Urinary bladder (tissue), 3 donors: ENCODE measurements at regions not wholly inside any gene's neighbourhood (a gene's known extent, or its start where the extent isn't known, plus 50 kb on each side); places are given as distances from the start of the nearest gene placed in this dataset.

ENCODE experiments used
- DNase-seq: peaks from one replicate; pipeline ENCODE4 v3.0.0-alpha.2; 2015; ENCODE audit errors: extremely low spot score
- H3K27ac ChIP-seq: one replicate; pipeline ENCODE4 v1.5.1; 2013; ENCODE audit warnings: low read depth, mild to moderate bottlenecking, moderate library complexity
- H3K36me3 ChIP-seq: one replicate; pipeline ENCODE4 v1.6.1; 2013; ENCODE audit warnings: mild to moderate bottlenecking, moderate library complexity; ENCODE audit not compliant: insufficient read depth
- H3K4me1 ChIP-seq: one replicate; pipeline ENCODE4 v1.6.1; 2013; ENCODE audit warnings: mild to moderate bottlenecking, moderate library complexity; ENCODE audit not compliant: insufficient read depth
- H3K4me3 ChIP-seq: one replicate; pipeline ENCODE4 v1.5.1; 2013; ENCODE audit warnings: low read depth, low read length
- WGBS: extraction: QIAGEN DNeasy Blood & Tissue Kit; methylation state at CpG from one replicate; pipeline ENCODE4 v1.1.7; 2013; 5-methylcytosine and 5-hydroxymethylcytosine counted together
- donor health status: healthy with polysubstance abuse.
- donor health status: healthy.

DNA sequence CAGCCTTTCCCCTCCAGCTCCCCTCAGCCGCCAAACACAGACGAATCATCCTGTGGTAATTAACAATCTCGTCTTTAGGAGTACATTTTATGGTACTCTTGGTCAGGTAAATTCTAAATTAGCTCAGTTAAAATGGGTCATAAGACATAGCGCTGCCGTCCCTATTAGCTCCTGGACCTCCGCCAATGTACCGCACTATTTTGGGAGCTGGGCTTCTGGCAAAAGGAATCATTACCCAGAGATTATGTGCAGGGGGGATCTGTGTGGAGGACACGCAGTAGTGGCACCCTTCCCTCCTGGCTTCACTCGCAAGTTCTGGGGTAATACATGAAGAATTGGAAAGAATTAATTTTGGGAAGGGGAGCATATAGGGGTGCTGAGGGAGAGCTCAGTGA, 68.6 kb upstream of the ONECUT1 start:
- Histone ChIP-seq H3K36me3 (no peaks in the 10 kb centered on the region), H3K4me3 (no peak overlapping the region), H3K4me1 (no peaks in the 10 kb centered on the region), H3K27ac (no peak overlapping the region)
- DNase-seq = no peak
- WGBS = 65% methylated on average over 9 of the region's 9 CpGs

DNA sequence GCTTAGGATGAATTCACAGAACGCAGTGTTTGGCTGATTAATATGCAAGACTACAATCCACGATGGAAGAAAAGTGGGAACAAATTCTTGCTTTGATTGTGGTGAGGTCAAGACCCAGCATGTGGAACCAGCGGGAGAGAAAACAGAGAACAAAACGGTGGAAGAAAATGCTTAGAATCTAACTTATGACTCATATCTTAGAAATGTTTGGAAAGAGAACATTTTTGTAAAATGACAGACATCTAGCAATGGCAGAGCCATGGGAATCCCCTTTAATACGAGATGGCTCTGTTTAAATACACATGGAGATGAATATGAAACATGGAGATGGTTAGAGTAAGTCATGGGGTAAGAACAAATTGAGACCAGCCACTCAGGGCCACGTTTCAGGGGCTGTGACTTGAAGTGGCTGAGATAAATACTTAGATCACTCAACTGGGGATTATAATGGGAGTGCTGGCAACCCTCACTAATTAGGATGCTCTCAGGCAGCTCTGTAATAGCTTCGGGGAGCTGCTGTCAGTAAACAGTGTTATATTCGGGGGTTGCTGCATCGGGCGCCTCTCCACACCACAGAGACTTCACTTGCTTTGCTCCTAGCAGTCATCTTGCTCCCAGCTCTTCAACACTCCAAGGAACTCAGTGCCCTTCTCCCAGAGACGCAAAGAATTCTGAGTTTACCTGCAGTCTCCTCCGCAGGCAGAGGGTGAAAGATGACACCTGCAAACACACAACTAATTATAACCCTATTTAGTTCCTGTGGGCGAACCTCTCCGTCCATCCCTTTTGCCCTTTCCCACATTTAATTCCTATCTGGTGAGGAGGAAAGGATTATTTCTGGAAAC, 68.0 kb upstream of the ONECUT1 start:
- WGBS = 29% methylated on average over 14 of the region's 14 CpGs
- H3K4me1 ChIP-seq = no peaks in the 10 kb centered on the region

GRCh38 chr15:52857471-52857870, 67.3 kb upstream of the ONECUT1 start:
- Histone ChIP-seq H3K36me3 (no peaks in the 10 kb centered on the region), H3K4me3 (no peak overlapping the region), H3K4me1 (no peaks in the 10 kb centered on the region), H3K27ac (no peak overlapping the region)
- no peak for DNase-seq
- WGBS = 51% methylated on average over 7 of the region's 7 CpGs

More for the DNA sequence above, 68.0 kb upstream of the ONECUT1 start:
- H3K36me3 ChIP-seq = no peaks in the 10 kb centered on the region
- no peak overlapping the region for H3K27ac ChIP-seq
- DNase-seq = no peak
- H3K4me3 ChIP-seq = no peak overlapping the region

DNA sequence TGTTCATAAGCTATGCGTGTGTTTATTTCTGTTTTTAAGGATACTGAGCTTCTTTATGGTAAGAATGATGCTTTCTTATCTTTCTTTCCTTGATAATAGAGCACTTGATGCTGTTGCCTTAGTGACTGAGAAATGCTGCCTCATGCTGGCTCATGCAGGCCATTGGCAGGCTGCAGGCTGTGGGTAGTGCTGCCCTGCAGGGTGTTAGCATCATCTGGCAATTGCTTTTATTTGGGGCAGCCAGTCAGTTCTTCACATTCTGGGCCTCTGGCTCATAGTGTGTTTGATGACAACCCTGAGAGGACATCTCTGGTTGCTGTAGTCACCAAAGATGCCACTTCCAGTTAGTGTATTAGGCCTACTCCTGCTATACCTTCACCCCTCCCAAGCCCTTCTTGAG, 66.2 kb upstream of the ONECUT1 start:
- Histone ChIP-seq H3K4me3 (no peak overlapping the region), H3K36me3 (no peaks in the 10 kb centered on the region), H3K4me1 (no peaks in the 10 kb centered on the region), H3K27ac (no peak overlapping the region)
- DNase-seq = no peak
- WGBS = 91% methylated on average over 1 of the region's 1 CpG

DNA sequence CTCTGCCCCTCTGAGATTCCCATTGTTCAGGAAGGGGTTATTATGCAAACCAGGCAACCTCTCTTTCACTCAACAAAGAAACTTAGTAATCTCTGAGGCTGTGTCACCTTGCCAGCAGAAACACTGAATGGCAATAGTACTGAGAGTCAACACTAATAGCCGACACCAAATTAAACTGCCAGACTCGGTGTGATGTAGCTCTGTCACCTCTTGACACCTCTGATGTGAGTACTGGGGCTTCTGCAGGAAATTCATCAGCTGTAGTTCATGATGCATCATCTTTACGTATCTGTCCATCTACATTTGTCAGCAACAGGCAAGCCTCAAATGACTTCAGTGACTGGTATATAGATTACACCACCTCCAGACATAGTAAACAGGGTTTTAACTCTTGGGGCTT, 65.0 kb upstream of the ONECUT1 start:
- no peak for DNase-seq
- no peaks in the 10 kb centered on the region for H3K4me1 ChIP-seq
- H3K27ac ChIP-seq = no peak overlapping the region
- WGBS = 41% methylated on average over 3 of the region's 3 CpGs
- H3K36me3 ChIP-seq = no peaks in the 10 kb centered on the region
- no peak overlapping the region for H3K4me3 ChIP-seq

GRCh38 chr15:52844823-52845222, 54.7 kb upstream of the ONECUT1 start:
- H3K36me3 ChIP-seq = no peaks in the 10 kb centered on the region

More at GRCh38 chr15:52844823-52845222, 54.7 kb upstream of the ONECUT1 start:
- 30% methylated on average over 5 of the region's 5 CpGs for WGBS
- no peak for DNase-seq
- H3K27ac ChIP-seq = no peak overlapping the region
- no peak overlapping the region for H3K4me3 ChIP-seq
- H3K4me1 ChIP-seq = no peaks in the 10 kb centered on the region
